Right lobe of liver (tissue), 4 donors: ENCODE measurements at regions not wholly inside any gene's neighbourhood (a gene's known extent, or its start where the extent isn't known, plus 50 kb on each side); places are given as distances from the start of the nearest gene placed in this dataset.

ENCODE experiments used
- CTCF ChIP-seq, 4 donors: fragments of 200-600 bp in 3 of 4; fragments of 450-650 bp in 1 of 4; IDR thresholded peaks; one replicate each; pipeline versions ENCODE4 v1.5.1 to v1.8.0; 2016 to 2022; ENCODE audit warnings: antibody characterized with exemption in 4 of 4, mild to moderate bottlenecking in 2 of 4
- POLR2A ChIP-seq: fragments of 450-650 bp; IDR thresholded peaks from one replicate; pipeline ENCODE4 v1.6.1; 2017; ENCODE audit warnings: antibody characterized with exemption, mild to moderate bottlenecking
- donor health status: DM: no; HTN: no; CAD: no.
- donor health status: DM: no; HTN: no; CAD: no.
- donor health status: DM: no; HTN: yes; CAD: no.

GRCh38 chr22:47580121-47580520 lies 817.7 kb downstream of the TBC1D22A start:
- TF ChIP-seq CTCF (IDR thresholded peaks at IDR 0.05) (no peak), POLR2A (no peak)
